NCI-H2029 (cell line): ENCODE measurements at regions not wholly inside any gene's neighbourhood (a gene's known extent, or its start where the extent isn't known, plus 50 kb on each side); places are given as distances from the start of the nearest gene placed in this dataset.

Source experiments
- DNase-seq: peaks from one replicate; lab custom pipeline; 2025; lab: John Stamatoyannopoulos, UW

- no peak for DNase-seq
Measured at GRCh38 chr6:114543696-114544095, 200.9 kb upstream of the HS3ST5 start.

GRCh38 chr6:114541794-114542193 lies 199.0 kb upstream of the HS3ST5 start:
- DNase-seq = no peak

GRCh38 chr6:114537977-114538376 lies 195.2 kb upstream of the HS3ST5 start:
- no peak for DNase-seq

- no peak for DNase-seq
Measured at GRCh38 chr6:114534813-114535212, 192.0 kb upstream of the HS3ST5 start.

GRCh38 chr6:114524081-114524480 lies 181.3 kb upstream of the HS3ST5 start:
- DNase-seq = no peak

GRCh38 chr6:114523508-114523907 lies 180.7 kb upstream of the HS3ST5 start:
- DNase-seq = no peak

GRCh38 chr6:114521926-114522325 lies 179.1 kb upstream of the HS3ST5 start:
- DNase-seq = no peak

- DNase-seq = no peak
Measured at GRCh38 chr6:114520976-114521375, 178.2 kb upstream of the HS3ST5 start.

- no peak for DNase-seq
Measured at GRCh38 chr6:114514170-114514569, 171.3 kb upstream of the HS3ST5 start.

- no peak for DNase-seq
Measured at GRCh38 chr6:114471450-114471849, 128.6 kb upstream of the HS3ST5 start.

GRCh38 chr6:114467931-114468330 lies 125.1 kb upstream of the HS3ST5 start:
- DNase-seq = no peak

- no peak for DNase-seq
Measured at GRCh38 chr6:114465511-114465910, 122.7 kb upstream of the HS3ST5 start.

- DNase-seq = no peak
Measured at GRCh38 chr6:114453737-114454276, 111.0 kb upstream of the HS3ST5 start.

GRCh38 chr6:114452785-114453401 lies 110.1 kb upstream of the HS3ST5 start:
- peak; percentile 75 for DNase-seq

- DNase-seq = no peak
Measured at GRCh38 chr6:114450631-114451030, 107.8 kb upstream of the HS3ST5 start.

GRCh38 chr6:114449659-114450058 lies 106.8 kb upstream of the HS3ST5 start:
- DNase-seq = no peak

GRCh38 chr6:114446342-114446741 lies 103.5 kb upstream of the HS3ST5 start:
- no peak for DNase-seq

GRCh38 chr6:114445846-114446245 lies 103.0 kb upstream of the HS3ST5 start:
- no peak for DNase-seq

GRCh38 chr6:114439411-114439810 lies 96.6 kb upstream of the HS3ST5 start:
- DNase-seq = no peak

GRCh38 chr6:114437235-114437634 lies 94.4 kb upstream of the HS3ST5 start:
- DNase-seq = no peak

- no peak for DNase-seq
Measured at GRCh38 chr6:114436691-114437090, 93.9 kb upstream of the HS3ST5 start.

GRCh38 chr6:114435985-114436384 lies 93.2 kb upstream of the HS3ST5 start:
- DNase-seq = no peak

GRCh38 chr6:114432400-114432799 lies 89.6 kb upstream of the HS3ST5 start:
- DNase-seq = no peak

GRCh38 chr6:114431641-114432040 lies 88.8 kb upstream of the HS3ST5 start:
- no peak for DNase-seq
